ENCODE measurements at regions not wholly inside any gene's neighbourhood (a gene's known extent, or its start where the extent isn't known, plus 50 kb on each side); places are given as distances from the start of the nearest gene placed in this dataset.

DNA sequence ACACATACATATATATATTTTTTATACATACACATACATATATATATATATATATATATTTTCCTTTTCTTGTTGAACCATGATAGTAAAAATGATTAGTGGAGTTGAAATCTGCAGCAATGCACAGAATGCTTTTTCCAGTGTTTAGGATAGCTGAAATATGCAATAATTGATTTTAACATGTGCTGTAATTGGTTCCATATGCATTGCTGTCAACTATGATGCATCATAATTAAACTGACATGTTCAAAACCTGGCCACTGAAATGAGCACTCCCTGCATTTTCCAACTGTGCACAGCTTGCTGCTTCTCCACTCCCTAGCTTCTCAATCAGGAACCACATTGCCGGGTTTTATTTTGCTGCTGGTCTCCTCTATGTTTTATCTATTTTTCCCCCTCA lies 358.3 kb downstream of the PAX1 start:
- no peaks in the 10 kb centered on the region for H3K27me3 ChIP-seq (ENCODE audit: control insufficient read depth, extremely low read depth, insufficient read depth, low read length)
- no peaks in the 10 kb centered on the region for H3K79me2 ChIP-seq (ENCODE audit: control insufficient read depth, insufficient read depth, low read length)
- FAIRE-seq (no peak), DNase-seq (ENCODE audit: low read depth, low spot score) (no peak)
- no peak overlapping the region for H3K9ac ChIP-seq (ENCODE audit: control insufficient read depth, extremely low read depth, insufficient read depth, low read length)
- TF ChIP-seq CTCF (optimal IDR thresholded peaks at IDR 0.05 in 1 of 3, IDR thresholded peaks at IDR 0.05 in 1 of 3, conservative IDR thresholded peaks at IDR 0.05 in 1 of 3; ENCODE audit: extremely low read depth in 1 of 3, insufficient read depth in 2 of 3, low read length in 3 of 3) (no peak), EZH2 (IDR thresholded peaks at IDR 0.05; ENCODE audit: low read length) (no peak)
- no peaks in the 10 kb centered on the region for H4K20me1 ChIP-seq (ENCODE audit: control insufficient read depth, extremely low read depth, insufficient read depth, low read length)
- H3K4me3 ChIP-seq (ENCODE audit: control insufficient read depth in 2 of 3, extremely low read depth in 1 of 3, insufficient read depth in 2 of 3, low read depth in 1 of 3, low read length in 3 of 3), result no peak overlapping the region
- no peaks in the 10 kb centered on the region for H3K9me1 ChIP-seq (ENCODE audit: control insufficient read depth, extremely low read depth, insufficient read depth, low read length)
- dilution Hi-C loops (cut with MboI; ENCODE audit: extremely low pct_ligation_motif_present, low sequenced_read_pairs), result no loop called here
- no peaks in the 10 kb centered on the region for H3K9me3 ChIP-seq (ENCODE audit: control insufficient read depth, low read depth, low read length)
- no peak overlapping the region for H3K27ac ChIP-seq (ENCODE audit: control insufficient read depth, insufficient read depth, low read length)
- no peaks in the 10 kb centered on the region for H3K4me1 ChIP-seq (ENCODE audit: control insufficient read depth, extremely low read depth, insufficient read depth, low read length)
- H3K4me2 ChIP-seq (ENCODE audit: control insufficient read depth, extremely low read depth, insufficient read depth, low read depth, low read length), result no peak overlapping the region
- no peaks in the 10 kb centered on the region for H3K36me3 ChIP-seq (ENCODE audit: control insufficient read depth in 2 of 2, extremely low read depth in 1 of 2, insufficient read depth in 2 of 2, low read length in 2 of 2)
- H2AFZ ChIP-seq (ENCODE audit: control insufficient read depth, low read length), result no peak overlapping the region

DNA sequence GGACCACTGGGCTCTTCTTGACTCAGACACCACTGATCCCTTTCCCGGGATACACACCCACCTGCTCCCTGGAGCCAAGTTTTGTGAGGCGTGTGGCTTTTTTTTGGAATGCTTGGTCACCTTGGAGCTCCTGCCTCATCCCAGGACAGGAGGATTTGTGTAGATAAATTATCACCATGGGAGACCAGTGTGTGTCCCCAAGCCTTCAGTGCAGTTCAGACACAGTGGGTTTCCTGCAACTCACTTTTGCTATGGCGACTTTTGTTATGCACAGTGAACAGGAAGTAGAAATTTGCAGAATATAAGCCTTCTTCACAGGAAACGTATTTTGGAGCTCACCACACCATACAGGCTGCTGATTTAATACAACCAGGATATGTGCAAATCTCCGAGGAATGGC lies 357.4 kb downstream of the PAX1 start:
- Histone ChIP-seq H3K4me1 (ENCODE audit: control insufficient read depth, extremely low read depth, insufficient read depth, low read length) (no peaks in the 10 kb centered on the region), H3K4me2 (ENCODE audit: control insufficient read depth, extremely low read depth, insufficient read depth, low read depth, low read length) (no peak overlapping the region), H3K9ac (ENCODE audit: control insufficient read depth, extremely low read depth, insufficient read depth, low read length) (no peak overlapping the region), H3K9me3 (ENCODE audit: control insufficient read depth, low read depth, low read length) (no peaks in the 10 kb centered on the region), H3K9me1 (ENCODE audit: control insufficient read depth, extremely low read depth, insufficient read depth, low read length) (no peaks in the 10 kb centered on the region), H3K27ac (ENCODE audit: control insufficient read depth, insufficient read depth, low read length) (no peak overlapping the region), H4K20me1 (ENCODE audit: control insufficient read depth, extremely low read depth, insufficient read depth, low read length) (no peaks in the 10 kb centered on the region), H3K4me3 (ENCODE audit: control insufficient read depth in 2 of 3, extremely low read depth in 1 of 3, insufficient read depth in 2 of 3, low read depth in 1 of 3, low read length in 3 of 3) (no peak overlapping the region), H3K36me3 (ENCODE audit: control insufficient read depth in 2 of 2, extremely low read depth in 1 of 2, insufficient read depth in 2 of 2, low read length in 2 of 2) (no peaks in the 10 kb centered on the region), H3K79me2 (ENCODE audit: control insufficient read depth, insufficient read depth, low read length) (no peaks in the 10 kb centered on the region), H2AFZ (ENCODE audit: control insufficient read depth, low read length) (no peak overlapping the region), H3K27me3 (ENCODE audit: control insufficient read depth, extremely low read depth, insufficient read depth, low read length) (no peaks in the 10 kb centered on the region)
- no peak for FAIRE-seq
- DNase-seq (ENCODE audit: low read depth, low spot score), result no peak
- no peak for TF ChIP-seq EZH2 (IDR thresholded peaks at IDR 0.05; ENCODE audit: low read length)
- no peak for TF ChIP-seq CTCF (optimal IDR thresholded peaks at IDR 0.05 in 1 of 3, IDR thresholded peaks at IDR 0.05 in 1 of 3, conservative IDR thresholded peaks at IDR 0.05 in 1 of 3; ENCODE audit: extremely low read depth in 1 of 3, insufficient read depth in 2 of 3, low read length in 3 of 3)
- dilution Hi-C loops (cut with MboI; ENCODE audit: extremely low pct_ligation_motif_present, low sequenced_read_pairs), result no loop called here
